Gastroesophageal sphincter (tissue), 3 donors: ENCODE measurements at regions not wholly inside any gene's neighbourhood (a gene's known extent, or its start where the extent isn't known, plus 50 kb on each side); places are given as distances from the start of the nearest gene placed in this dataset.

Experiments used
- EP300 ChIP-seq: sonication (generic); formaldehyde crosslinking; IDR thresholded peaks from one replicate; pipeline ENCODE4 v1.6.1; 2017; ENCODE audit warnings: antibody characterized with exemption, mild to moderate bottlenecking
- POLR2A ChIP-seq, 2 donors: fragments of 450-650 bp; IDR thresholded peaks; one replicate each; pipeline ENCODE4 v1.6.1; 2017; ENCODE audit warnings: antibody characterized with exemption in 2 of 2, mild to moderate bottlenecking in 2 of 2, moderate library complexity in 1 of 2
- POLR2AphosphoS5 ChIP-seq: sonication (generic); formaldehyde crosslinking; IDR thresholded peaks from one replicate; pipeline ENCODE4 v1.6.1; 2017; ENCODE audit warnings: antibody characterized with exemption
- TF ChIP-seq, protein P1 (sequence below), 4 experiments: fragments of 200-600 bp in 2 of 4; fragments of 450-650 bp in 2 of 4; sonication (generic) in 1 of 4; IDR thresholded peaks; one replicate each; pipeline ENCODE4 v1.5.1; 2017 to 2019; ENCODE audit warnings: antibody characterized with exemption in 4 of 4, mild to moderate bottlenecking in 2 of 4, moderate library complexity in 2 of 4

- no peak for TF ChIP-seq EP300
- TF ChIP-seq, protein P1, sequence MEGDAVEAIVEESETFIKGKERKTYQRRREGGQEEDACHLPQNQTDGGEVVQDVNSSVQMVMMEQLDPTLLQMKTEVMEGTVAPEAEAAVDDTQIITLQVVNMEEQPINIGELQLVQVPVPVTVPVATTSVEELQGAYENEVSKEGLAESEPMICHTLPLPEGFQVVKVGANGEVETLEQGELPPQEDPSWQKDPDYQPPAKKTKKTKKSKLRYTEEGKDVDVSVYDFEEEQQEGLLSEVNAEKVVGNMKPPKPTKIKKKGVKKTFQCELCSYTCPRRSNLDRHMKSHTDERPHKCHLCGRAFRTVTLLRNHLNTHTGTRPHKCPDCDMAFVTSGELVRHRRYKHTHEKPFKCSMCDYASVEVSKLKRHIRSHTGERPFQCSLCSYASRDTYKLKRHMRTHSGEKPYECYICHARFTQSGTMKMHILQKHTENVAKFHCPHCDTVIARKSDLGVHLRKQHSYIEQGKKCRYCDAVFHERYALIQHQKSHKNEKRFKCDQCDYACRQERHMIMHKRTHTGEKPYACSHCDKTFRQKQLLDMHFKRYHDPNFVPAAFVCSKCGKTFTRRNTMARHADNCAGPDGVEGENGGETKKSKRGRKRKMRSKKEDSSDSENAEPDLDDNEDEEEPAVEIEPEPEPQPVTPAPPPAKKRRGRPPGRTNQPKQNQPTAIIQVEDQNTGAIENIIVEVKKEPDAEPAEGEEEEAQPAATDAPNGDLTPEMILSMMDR (IDR thresholded peaks at IDR 0.05), result no peak
- TF ChIP-seq POLR2A (IDR thresholded peaks at IDR 0.05), result no peak
- TF ChIP-seq POLR2AphosphoS5, result no peak
These were observed 70.0 kb upstream of the SUCLG2 start for GRCh38 chr3:67724434-67724833.
